GM18870 (cell line): ENCODE measurements at regions not wholly inside any gene's neighbourhood (a gene's known extent, or its start where the extent isn't known, plus 50 kb on each side); places are given as distances from the start of the nearest gene placed in this dataset.

Experiments
- ATAC-seq: cut with Tn5 transposase; IDR thresholded peaks from one replicate; pipeline ENCODE4 v1.9.1; 2021; ENCODE audit warnings: moderate library complexity; ENCODE audit not compliant: unreplicated experiment

- no peak for ATAC-seq
Observed at GRCh38 chr17:69944406-69944805, 130.6 kb upstream of the KCNJ16 start.

- no peak for ATAC-seq
Observed at GRCh38 chr17:69945698-69946185, 129.3 kb upstream of the KCNJ16 start.

GRCh38 chr17:69947027-69947759 is 127.8 kb upstream of the KCNJ16 start:
- ATAC-seq: no peak

GRCh38 chr17:69948406-69948805 is 126.6 kb upstream of the KCNJ16 start:
- ATAC-seq: no peak

GRCh38 chr17:69949496-69949895 is 125.5 kb upstream of the KCNJ16 start:
- ATAC-seq: no peak

GRCh38 chr17:69949973-69950695 is 124.9 kb upstream of the KCNJ16 start:
- no peak for ATAC-seq

- ATAC-seq: no peak
Observed at GRCh38 chr17:69950701-69951418, 124.2 kb upstream of the KCNJ16 start.

- ATAC-seq: no peak
Observed at GRCh38 chr17:69954241-69954925, 120.6 kb upstream of the KCNJ16 start.

- ATAC-seq: no peak
Observed at GRCh38 chr17:69958063-69958462, 117.0 kb upstream of the KCNJ16 start.

- no peak for ATAC-seq
Observed at GRCh38 chr17:69959283-69959682, 115.7 kb upstream of the KCNJ16 start.

GRCh38 chr17:69960755-69961154 is 114.3 kb upstream of the KCNJ16 start:
- no peak for ATAC-seq

GRCh38 chr17:69961501-69962145 is 113.4 kb upstream of the KCNJ16 start:
- ATAC-seq: no peak

GRCh38 chr17:69962436-69962995 is 112.5 kb upstream of the KCNJ16 start:
- no peak for ATAC-seq

GRCh38 chr17:69967910-69968411 is 107.1 kb upstream of the KCNJ16 start:
- no peak for ATAC-seq

GRCh38 chr17:69969897-69970296 is 105.1 kb upstream of the KCNJ16 start:
- no peak for ATAC-seq

- no peak for ATAC-seq
Observed at GRCh38 chr17:69972251-69972650, 102.8 kb upstream of the KCNJ16 start.

- ATAC-seq: no peak
Observed at GRCh38 chr17:69975808-69976207, 99.2 kb upstream of the KCNJ16 start.

GRCh38 chr17:69978056-69978646 is 96.9 kb upstream of the KCNJ16 start:
- no peak for ATAC-seq

GRCh38 chr17:69981441-69981840 is 93.6 kb upstream of the KCNJ16 start:
- ATAC-seq: no peak

- no peak for ATAC-seq
Observed at GRCh38 chr17:69995476-69995875, 79.5 kb upstream of the KCNJ16 start.
